Endothelial cell of umbilical vein (primary cell): ENCODE measurements at regions not wholly inside any gene's neighbourhood (a gene's known extent, or its start where the extent isn't known, plus 50 kb on each side); places are given as distances from the start of the nearest gene placed in this dataset.
"Not testable (repeated sequence)": the region's sequence is repeated elsewhere in the genome, so short reads cannot be mapped to it uniquely, and the experiment has no call there.

Source experiments
- BruUV-seq: library from RNA; stranded (reverse); fragments of 400-500 nt; replicated peaks from 2 replicates; lab custom pipeline; 2021; lab: Mats Ljungman, UMichigan
- CTCF ChIA-PET: fragments of 300-600, 350-600 bp; sonication (Branson Sonifier 250); formaldehyde crosslinking; loops from one replicate; lab custom pipeline; 2021; ENCODE audit warnings: antibody characterized with exemption, inconsistent platforms; lab: Charles Lee
- POLR2A ChIA-PET: fragments of 300-600, 350-600 bp; sonication (Branson Sonifier 250); formaldehyde crosslinking; loops from one replicate; lab custom pipeline; 2021; ENCODE audit warnings: antibody characterized with exemption, inconsistent platforms; lab: Charles Lee
- DNase-seq: peaks from one replicate; pipeline ENCODE4 v3.0.0-alpha.2; 2011; ENCODE audit warnings: low read depth, low spot score
- FAIRE-seq: peaks from 2 replicates; lab custom pipeline; 2011; peaks lifted over from hg19 to GRCh38; lab: Jason Lieb, UNC
- H2AFZ ChIP-seq: 2 replicates; pipeline ENCODE4 v1.6.0; 2012; ENCODE audit warnings: low read depth, low read length, control low read depth, inconsistent platforms
- H3K27ac ChIP-seq: 2 replicates; pipeline ENCODE4 v1.5.1; 2011; ENCODE audit warnings: low read depth, mild to moderate bottlenecking, control low read depth, low read length, moderate library complexity; ENCODE audit not compliant: insufficient read depth
- H3K27me3 ChIP-seq, 2 experiments: 2 replicates each; pipeline versions ENCODE4 v1.6.0 to v1.6.1; 2011; ENCODE audit warnings: low read length in 2 of 2, mixed read lengths in 1 of 2; ENCODE audit not compliant: control insufficient read depth in 2 of 2, insufficient read depth in 2 of 2
- H3K36me3 ChIP-seq, 2 experiments: 2 replicates in 1 of 2; 3 replicates in 1 of 2; pipeline ENCODE4 v1.5.1; 2011; ENCODE audit warnings: low read length in 2 of 2, mild to moderate bottlenecking in 1 of 2, moderate library complexity in 1 of 2; ENCODE audit not compliant: control insufficient read depth in 2 of 2, insufficient read depth in 2 of 2; ENCODE audit errors: extremely low read depth in 1 of 2
- H3K4me1 ChIP-seq: 3 replicates; pipeline ENCODE4 v1.5.1; 2011; ENCODE audit warnings: mild to moderate bottlenecking, low read length; ENCODE audit not compliant: control insufficient read depth, insufficient read depth; ENCODE audit errors: extremely low read depth
- H3K4me2 ChIP-seq: 2 replicates; pipeline ENCODE4 v1.6.1; 2011; ENCODE audit warnings: low read length, control low read depth, mixed read lengths; ENCODE audit not compliant: insufficient read depth
- H3K4me3 ChIP-seq, 3 experiments: fragments of 200-600 bp in 1 of 3; sonication (generic), shearing (Covaris generic) in 1 of 3; replicated peaks in 1 of 3; 2 replicates each; pipeline ENCODE4 v1.5.1; 2011 to 2016; ENCODE audit warnings: control low read depth in 3 of 3, low read length in 3 of 3, mild to moderate bottlenecking in 2 of 3, inconsistent platforms in 1 of 3, low read depth in 1 of 3, moderate library complexity in 1 of 3; ENCODE audit not compliant: insufficient read depth in 1 of 3
- H3K79me2 ChIP-seq: 2 replicates; pipeline ENCODE4 v1.6.0; 2012; ENCODE audit warnings: low read length, inconsistent platforms; ENCODE audit not compliant: control insufficient read depth, insufficient read depth
- H3K9ac ChIP-seq: replicated peaks from 2 replicates; pipeline ENCODE3; 2011; ENCODE audit warnings: low read length, control low read depth; ENCODE audit not compliant: insufficient read depth; ENCODE audit errors: extremely low read depth
- H3K9me1 ChIP-seq: replicated peaks from 3 replicates; pipeline ENCODE4 v1.6.0; 2011; ENCODE audit warnings: mild to moderate bottlenecking, low read length; ENCODE audit not compliant: control insufficient read depth, insufficient read depth; ENCODE audit errors: extremely low read depth
- H3K9me3 ChIP-seq: replicated peaks from 2 replicates; pipeline ENCODE4 v1.5.1; 2012; ENCODE audit warnings: low read length, inconsistent platforms; ENCODE audit not compliant: control insufficient read depth, insufficient read depth
- H4K20me1 ChIP-seq: replicated peaks from 2 replicates; pipeline ENCODE3; 2011; ENCODE audit warnings: mild to moderate bottlenecking, low read length; ENCODE audit not compliant: control insufficient read depth, insufficient read depth; ENCODE audit errors: extremely low read depth
- FOS ChIP-seq: IDR thresholded peaks from 2 replicates; pipeline ENCODE4 v1.6.1; 2011; ENCODE audit warnings: mild to moderate bottlenecking, low read length, moderate library complexity, borderline replicate concordance; ENCODE audit not compliant: insufficient read depth
- MAX ChIP-seq: IDR thresholded peaks from 2 replicates; pipeline ENCODE4 v1.6.1; 2011; ENCODE audit not compliant: insufficient read depth, insufficient read length
- POLR2A ChIP-seq: IDR thresholded peaks from 2 replicates; pipeline ENCODE4 v1.6.1; 2012; ENCODE audit warnings: low read depth, mild to moderate bottlenecking, control low read depth, low read length
- POLR2AphosphoS5 ChIP-seq: IDR thresholded peaks from 2 replicates; pipeline ENCODE4 v1.6.1; 2012; ENCODE audit warnings: low read depth, mild to moderate bottlenecking, control low read depth, low read length, moderate library complexity; ENCODE audit not compliant: insufficient read depth
- dilution Hi-C: fragments of 300-500 bp; cut with MboI; formaldehyde crosslinking; loops from one replicate; pipeline ENCODE4 v1.15.0; 2019; ENCODE audit warnings: low sequenced_read_pairs; ENCODE audit not compliant: extremely low pct_ligation_motif_present
- intact Hi-C: fragments of 100-400 bp; cut with micrococcal nuclease; formaldehyde crosslinking; loops from one replicate; pipeline ENCODE4 v1.10.0; 2022

- intact Hi-C loops = no loop called here
- H3K9ac ChIP-seq = no peak overlapping the region
Measured at GRCh38 chr2:8144785-8145184, 537.1 kb upstream of the ID2 start.

GRCh38 chr2:8145375-8145774 is 536.5 kb upstream of the ID2 start:
- FAIRE-seq, H3K4me3 ChIP-seq, H2AFZ ChIP-seq, H3K9ac ChIP-seq, DNase-seq, H3K79me2 ChIP-seq, H3K36me3 ChIP-seq, dilution Hi-C loops, CTCF ChIA-PET, H4K20me1 ChIP-seq, H3K27me3 ChIP-seq, intact Hi-C loops, H3K27ac ChIP-seq, BruUV-seq, H3K4me2 ChIP-seq, H3K9me1 ChIP-seq, H3K9me3 ChIP-seq: not testable (repeated sequence)
- POLR2A ChIA-PET = interaction anchor here (0.6 kb wide), 1 partner anchor 1033 kb away, joined by 7 read pairs; no protein-coding TSS in a partner anchor
- peaks cover 14% of the 10 kb centered on the region for H3K4me1 ChIP-seq

More at GRCh38 chr2:8144785-8145184, 537.1 kb upstream of the ID2 start:
- Histone ChIP-seq H3K4me2 (no peak overlapping the region), H4K20me1 (no peaks in the 10 kb centered on the region), H3K4me3 (no peak overlapping the region), H3K9me3 (no peaks in the 10 kb centered on the region), H3K27me3 (peaks cover 0 to 2% of the 10 kb centered on the region in 2 experiments), H3K27ac (no peak overlapping the region), H3K79me2 (no peaks in the 10 kb centered on the region), H3K36me3 (no peaks in the 10 kb centered on the region), H3K9me1 (no peaks in the 10 kb centered on the region), H3K4me1 (peaks cover 14% of the 10 kb centered on the region), H2AFZ (no peak overlapping the region)
- DNase-seq (no peak), FAIRE-seq (no peak)
- TF ChIP-seq FOS = no peak
- no peak for TF ChIP-seq POLR2AphosphoS5
- no peak for TF ChIP-seq POLR2A
- TF ChIP-seq MAX = no peak
- no TSS peak for BruUV-seq
- dilution Hi-C loops = no loop called here
- CTCF ChIA-PET = no interaction called here
- POLR2A ChIA-PET = no interaction called here
